Esophagus mucosa (tissue), 1 donor: ENCODE measurements at regions not wholly inside any gene's neighbourhood (a gene's known extent, or its start where the extent isn't known, plus 50 kb on each side); places are given as distances from the start of the nearest gene placed in this dataset.
"Not testable (repeated sequence)": the region's sequence is repeated elsewhere in the genome, so short reads cannot be mapped to it uniquely, and the experiment has no call there.

Experiments used
- ATAC-seq: fragments of 200-7000 bp; cut with Tn5 transposase; one replicate; pipeline ENCODE4 v1.9.1; 2020
- donor health status: DM: yes; HTN: yes; CAD: no.

DNA sequence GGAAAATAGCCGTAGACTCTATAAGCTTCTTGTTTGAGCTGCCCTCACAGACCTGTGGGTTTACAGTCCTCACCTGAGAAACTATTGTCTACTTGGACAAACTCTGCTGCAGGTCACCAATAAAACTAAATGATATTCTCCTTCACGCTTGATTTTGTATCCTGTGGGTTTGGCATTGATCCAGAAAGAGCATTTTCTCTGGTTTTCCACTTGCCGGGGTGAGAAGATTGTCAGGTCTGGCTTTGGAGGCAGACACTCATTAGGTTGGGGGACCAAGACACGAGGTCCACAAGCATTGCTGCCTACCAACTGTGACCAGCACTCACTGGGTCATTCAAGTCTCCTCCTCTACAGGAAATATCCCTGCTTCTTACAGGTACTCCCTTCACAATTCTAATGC, 68.5 kb downstream of the CDC14C start:
- no peak for ATAC-seq

DNA sequence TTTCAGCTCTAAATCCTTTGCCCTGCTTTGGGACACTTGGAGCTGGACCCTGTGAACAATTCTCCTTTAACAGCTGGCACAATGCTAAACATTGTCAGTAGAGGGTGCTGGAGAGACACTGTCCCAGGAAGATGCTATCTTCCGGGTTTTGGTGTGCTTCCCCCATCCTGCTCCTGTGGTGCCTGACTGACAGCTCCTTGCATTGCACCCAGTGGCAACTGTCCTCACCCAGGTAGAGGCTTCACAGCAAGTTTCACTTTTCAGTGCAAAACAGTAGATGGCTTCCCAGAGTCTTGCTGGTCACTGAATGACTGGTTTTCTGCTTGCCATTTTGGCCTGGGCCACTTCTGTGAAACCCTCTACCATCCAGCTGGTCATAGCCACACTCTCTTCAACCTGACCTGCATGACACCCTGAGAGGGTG, 77.3 kb downstream of the CDC14C start:
- ATAC-seq, result peak; percentile 80

DNA sequence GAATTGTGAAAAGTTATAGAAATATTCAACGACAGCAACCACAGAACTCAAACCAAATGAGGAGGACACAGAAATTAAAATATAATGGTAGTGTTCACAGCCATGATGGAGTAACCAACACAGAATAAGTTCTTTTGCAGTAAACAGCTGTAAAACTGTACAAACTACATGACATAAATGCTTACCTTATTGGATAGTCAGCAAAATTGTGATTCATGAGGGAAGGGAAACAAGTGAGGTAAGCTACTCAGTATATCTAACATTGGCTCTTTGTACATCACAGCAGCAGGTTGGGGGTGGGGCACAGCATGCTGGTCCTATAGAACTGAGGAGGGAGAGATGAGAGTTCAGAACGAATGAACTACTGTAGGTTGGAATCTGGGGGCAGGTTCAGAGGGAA, 86.4 kb downstream of the CDC14C start:
- ATAC-seq, result no peak

DNA sequence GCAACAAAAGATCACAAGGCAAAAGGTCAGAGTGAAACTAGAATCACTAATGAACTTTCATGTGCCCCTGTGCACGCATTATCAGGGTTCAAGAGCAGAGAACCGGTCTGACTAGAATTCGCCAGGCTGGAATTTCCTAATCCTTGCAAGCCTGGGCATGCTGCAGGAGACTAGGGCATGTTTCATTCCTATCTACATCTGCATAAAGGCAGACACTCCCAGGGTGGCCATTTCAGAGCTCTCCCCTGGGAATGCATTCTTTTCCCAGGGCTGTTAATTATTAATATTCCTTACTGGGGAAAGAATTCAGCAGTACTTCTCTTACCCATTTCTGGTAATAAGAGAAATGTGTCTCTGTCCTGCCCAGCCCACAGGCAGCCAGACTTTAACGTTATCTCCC, 90.5 kb downstream of the CDC14C start:
- ATAC-seq, result no peak

DNA sequence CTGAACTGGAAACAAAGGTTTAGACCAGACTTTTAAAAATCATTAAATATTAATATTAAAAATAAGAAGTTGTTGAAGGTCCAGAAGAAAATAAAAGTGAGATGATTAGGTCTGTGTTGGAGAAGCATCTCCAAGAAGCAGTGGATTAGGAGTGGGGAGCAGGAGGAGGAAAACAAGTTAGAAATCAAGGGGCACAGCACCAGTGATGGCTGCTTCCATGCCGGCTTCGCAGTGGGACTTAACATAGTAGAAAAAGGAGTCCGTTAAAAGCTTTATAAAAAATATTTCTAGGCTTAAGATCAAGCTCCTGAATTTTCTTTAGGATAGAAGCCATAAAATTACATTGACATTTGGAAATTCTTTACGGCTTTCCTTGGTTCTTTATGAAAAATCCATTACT, 95.8 kb downstream of the CDC14C start:
- no peak for ATAC-seq

DNA sequence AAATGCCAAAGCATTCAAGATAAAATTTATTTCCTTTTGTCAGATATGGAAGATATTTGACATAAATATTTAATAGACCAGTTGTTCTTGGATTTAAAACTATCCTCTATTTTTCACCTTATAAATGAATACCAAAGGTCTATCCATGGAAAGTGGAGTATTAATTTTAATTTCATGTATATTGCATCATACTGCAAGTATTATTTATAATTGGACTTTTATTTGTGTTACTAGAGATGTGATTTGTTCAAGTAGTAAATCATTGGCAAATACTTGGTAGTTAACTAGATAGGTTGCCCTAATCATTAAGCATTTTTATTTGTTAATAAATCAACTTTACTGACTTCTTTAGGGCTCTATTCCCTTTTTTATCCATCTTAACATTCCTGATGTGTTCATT, 98.1 kb downstream of the CDC14C start:
- no peak for ATAC-seq

DNA sequence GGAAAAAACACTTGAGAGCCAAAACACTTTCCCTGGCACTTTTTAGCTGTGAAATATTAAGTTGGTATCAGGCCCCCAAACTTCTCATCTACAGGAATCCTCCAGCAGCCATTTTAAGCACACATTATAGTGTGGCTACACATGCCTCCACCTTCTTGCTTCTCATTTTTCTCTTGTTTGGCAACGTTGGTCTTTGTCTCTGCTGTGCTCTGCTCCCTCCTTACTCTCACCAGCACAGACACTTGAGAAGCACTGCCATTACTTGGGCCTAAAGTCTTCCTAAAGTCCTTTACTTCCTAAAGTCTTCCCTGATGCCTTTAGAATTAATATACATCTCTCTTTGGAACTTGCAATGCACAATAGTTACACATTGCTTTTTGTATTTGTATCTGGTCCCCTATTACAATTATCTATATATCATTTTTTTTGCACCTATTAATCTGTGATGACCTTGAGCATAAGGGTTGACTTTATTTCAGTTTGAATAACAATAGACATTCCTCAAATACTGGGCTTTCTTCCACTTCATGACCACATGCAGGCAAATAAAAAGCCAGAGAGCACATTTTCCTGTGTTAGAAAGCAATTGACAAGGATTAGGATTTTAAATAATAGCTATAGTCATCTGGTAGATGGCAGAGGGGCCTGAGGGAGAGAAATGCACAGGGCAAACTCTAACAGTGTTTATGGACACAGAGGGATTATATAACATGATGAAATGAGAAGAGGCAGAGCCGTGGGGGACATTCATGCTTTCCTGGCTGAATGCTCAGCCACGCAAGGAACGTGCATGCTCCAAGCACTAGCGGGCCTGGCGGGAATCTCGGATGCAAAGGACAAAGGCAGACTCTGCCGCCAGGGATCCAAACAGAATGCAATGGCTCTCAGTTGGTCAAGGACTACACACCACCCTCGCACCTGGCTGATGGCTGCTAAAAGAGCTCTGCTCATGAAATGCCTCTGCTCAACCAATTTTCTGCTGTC, 99.3 kb downstream of the CDC14C start:
- ATAC-seq, result no peak

DNA sequence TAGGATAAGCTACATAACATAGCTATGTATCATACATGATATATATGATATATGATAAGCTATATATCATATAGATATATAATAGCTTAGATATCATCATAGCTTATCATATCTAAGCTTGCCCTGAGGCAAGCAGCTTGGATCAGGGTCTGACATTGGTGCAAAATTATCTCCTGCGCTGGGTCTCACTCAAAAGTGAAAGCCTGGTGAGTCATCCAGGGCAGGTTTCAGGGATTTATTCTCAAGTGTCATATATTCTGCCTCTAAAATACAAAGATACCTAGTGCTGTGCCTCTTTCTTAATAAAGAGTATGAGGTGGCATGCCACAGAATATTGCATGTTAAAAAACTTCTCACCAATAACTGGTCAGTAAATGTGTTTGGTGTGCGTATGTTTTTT, 105.9 kb downstream of the CDC14C start:
- ATAC-seq, result no peak

DNA sequence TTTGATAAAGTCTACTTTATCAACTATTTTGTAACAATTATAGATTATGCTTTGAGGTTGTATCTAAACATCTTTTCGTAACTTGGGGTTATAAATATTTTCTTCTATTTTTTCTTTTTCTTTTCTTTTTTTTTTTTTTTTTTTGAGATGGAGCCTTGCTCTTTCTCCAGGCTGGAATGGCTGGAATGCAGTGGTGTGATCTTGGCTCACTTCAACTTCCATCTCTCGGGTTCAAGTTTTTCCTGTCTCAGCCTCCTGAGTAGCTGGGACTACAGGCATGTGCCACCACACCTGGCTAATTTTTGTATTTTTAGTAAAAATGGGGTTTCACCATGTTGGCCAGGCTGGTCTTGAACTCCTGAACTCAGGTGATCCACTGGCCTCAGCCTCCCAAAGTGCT, 108.8 kb downstream of the CDC14C start:
- ATAC-seq, result not testable (repeated sequence)

DNA sequence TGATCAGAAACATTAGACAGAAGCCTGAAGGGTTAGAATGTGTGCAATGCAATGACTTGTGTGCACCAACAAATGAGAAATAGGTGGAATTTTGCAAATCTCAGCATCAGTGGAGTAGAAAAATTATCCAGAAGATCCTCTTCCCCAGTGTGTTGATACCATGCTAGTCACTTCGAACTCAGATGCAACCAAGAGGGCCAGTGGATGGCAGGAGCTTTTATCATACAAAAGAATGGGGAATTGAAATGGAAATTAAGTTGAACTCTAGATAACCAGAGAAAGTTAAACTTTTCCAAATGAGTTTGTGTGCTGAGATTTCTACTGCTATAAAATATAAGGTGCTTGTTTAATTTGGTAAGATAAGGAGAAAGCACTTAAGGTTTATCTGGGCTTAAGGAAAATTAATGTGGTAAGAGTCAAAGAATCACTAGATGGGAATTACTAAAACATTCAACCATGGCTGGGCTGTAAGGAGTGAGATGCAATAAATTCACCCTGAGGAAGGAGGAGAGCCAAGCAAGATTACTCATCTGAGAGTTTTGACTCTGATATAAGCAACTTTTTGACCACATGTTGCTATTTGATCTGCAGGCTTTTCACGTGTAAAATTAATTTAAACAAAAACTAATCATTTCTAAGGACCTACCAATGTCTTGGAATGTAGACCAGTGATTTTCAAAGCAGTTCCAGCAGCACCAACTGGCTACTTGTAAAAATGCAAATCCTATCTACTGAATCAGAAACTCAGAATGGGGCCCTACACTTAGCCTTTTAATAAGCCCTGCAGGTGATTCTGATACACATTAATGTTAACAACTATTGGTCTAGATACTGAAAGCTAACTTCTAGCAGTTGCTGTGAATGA, 113.2 kb downstream of the CDC14C start:
- no peak for ATAC-seq

DNA sequence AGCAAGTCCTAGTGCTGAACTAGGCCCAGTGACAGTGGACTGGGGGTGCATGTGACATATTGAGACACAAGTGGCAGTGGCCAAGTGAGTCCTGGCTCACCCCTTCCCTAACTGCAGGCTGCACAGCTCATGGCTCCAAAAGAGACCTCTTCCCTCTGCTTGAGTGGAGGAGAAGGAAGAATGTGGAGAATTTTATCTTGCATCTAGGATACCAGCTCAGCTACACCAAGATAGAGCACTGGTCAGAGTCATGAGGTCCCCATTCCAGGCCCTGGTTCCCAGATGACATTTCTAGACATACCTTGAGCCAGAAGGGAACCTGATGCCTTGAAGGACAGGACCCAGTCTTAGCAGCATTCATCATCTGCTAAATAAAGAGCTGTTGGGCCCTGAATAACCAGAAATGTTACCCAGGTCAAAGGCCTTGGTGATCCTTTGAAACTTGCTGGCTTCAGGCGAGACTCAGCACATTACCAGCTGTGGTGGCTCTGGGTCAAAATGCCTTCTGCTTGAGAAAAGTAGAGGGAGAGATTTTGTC, 114.5 kb downstream of the CDC14C start:
- no peak for ATAC-seq

DNA sequence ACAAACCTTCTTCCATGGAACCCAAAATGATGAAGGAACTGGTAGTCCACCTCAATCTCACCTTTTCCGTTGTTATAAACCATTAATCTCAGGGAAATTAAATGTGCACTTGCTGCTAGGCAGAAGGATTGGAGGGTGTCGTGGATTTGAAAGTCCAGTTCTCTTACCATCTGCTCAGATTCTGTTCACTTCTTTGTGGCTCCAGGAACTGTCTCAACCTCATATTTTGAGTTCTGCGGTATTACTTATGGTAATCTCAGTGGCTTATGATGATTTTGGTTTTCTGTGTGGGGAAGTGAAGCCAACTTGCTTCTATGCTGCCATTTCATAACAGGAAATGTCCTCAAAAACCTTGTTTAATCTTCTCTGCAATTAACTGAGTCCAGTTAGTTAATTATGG, 136.4 kb downstream of the CDC14C start:
- no peak for ATAC-seq

DNA sequence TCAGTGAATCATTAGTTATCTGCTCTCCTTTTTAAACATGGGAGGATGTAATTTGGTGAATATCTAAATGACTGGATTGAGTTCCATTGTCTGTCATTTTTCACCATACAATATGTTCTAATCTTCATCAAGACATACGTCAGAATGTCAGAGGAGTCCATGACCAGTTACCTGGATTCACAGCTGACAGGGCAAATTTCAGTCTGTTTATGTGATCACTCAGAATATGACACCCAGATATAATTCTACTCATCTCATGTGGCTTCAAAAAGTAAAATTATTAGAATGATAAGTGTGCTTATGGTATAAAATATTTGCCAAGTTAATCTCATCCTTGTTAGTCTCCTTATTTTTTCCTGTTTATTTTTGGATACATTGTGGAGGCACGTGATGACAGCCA, 150.2 kb downstream of the CDC14C start:
- ATAC-seq, result no peak

DNA sequence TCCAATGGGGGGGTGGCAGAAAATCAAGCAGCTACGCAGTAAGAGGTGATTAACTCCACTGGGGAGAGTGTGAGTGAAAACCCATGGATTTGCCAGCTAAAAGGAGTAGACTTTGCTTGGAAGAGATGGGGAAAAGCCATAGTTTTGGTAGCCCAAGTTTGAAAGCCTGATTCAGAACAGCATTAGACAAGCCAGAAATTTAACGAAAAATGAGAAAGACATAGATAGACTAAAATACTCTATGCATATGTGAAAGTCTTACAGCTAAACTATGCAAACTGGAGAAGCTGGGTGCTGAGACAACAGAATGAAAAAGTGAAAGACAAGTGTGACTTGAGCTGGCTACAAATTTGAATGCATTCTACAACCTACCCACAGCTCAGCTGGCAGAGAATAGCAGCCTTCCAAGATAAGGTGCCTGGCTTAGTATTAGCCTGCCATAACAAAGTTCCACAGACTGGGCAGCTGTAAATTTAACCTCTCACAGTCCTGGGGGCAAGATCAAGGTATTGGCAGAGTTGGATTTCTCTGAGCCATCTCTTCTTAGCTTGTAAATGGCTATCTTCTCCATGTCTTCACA, 156.6 kb downstream of the CDC14C start:
- no peak for ATAC-seq

DNA sequence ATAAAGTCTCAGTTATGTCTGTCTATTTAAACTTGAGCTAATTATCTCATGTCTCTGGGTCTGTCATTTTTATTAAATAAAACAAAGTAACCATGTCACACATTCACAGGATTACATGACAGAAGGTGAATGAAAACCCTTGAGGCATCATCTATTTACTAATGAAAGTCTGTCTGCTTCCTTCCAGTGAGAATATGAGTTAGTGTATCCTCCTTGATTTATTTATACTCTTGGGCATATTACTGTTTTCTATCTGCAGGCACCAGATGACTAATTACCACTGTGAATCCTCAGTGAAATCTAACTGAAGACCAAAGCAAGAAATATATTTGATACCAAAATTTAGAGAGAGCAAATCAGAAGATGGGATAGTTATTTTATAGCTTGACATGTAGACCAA, 163.7 kb downstream of the CDC14C start:
- ATAC-seq, result no peak

DNA sequence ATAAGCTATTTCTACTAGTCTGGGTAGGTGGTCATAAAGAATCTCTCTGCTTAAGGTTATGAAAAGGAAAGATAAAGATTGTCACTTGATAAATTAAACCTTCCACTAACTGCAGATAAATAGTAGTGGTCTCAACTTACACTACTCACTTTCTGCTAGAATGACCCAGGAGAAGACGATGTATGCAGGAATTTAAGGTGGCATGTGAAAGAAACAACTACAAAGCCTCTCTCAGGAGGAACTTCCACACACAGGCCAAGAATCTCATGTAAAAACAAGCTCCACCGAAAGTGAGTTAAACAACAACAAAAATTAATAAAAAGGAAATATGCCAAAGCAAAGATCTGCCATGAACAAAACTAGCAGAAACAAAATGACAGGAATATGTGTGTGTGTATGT, 165.4 kb downstream of the CDC14C start:
- ATAC-seq, result no peak

DNA sequence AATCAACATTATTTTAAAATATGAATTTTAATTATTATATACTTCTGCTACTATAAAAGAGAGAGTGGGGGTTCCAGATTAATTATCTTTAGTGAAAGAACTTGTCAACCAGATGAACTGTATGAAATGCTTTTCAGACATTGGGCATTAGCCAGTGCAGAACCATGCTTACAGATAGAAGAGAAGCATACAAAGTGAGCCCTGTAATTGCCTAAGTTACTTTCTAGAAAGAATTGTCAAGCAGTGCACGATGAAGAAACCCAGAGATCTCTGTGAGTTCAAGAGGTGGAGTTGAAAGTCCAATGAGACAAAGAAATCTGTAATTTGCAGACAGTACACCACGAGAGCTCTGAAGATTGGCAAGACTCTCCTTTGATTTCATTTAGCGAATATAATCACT, 166.7 kb downstream of the CDC14C start:
- no peak for ATAC-seq

DNA sequence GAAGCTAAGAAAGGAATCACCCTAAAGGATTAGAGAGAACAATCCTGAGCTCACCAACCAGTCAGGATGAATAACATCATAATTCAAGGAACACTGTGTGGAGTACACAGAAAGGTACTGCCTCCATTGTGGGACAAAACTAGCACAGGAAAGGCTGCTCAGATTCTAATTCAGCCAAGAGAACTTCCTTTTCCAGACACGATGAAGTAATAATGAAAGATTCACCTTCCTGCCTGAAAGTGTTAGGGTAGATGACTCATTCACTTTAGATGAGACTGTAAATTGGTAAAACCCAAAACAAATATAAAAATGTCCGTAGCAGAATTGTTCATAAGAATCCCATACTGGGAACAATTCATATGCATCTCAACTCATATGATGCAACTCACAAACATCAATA, 167.2 kb downstream of the CDC14C start:
- ATAC-seq, result no peak

DNA sequence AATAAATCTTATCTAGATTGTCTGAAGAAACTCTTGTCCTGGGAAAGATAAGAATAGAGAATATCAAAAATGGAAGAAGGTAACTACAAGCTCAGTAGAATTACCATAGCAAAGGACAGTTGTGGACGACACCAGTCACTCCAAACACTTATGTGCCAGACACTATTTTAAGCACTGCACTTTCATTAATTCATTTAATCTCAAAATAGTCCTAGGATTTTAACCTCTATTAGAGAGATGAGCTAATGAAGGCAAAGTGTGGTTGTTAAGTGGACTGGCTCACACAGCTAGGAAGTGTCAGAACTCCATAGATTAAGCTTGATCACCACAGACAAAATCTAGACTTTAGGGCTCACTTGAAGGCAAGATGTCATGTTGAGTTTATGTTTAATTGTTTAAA, 168.9 kb downstream of the CDC14C start:
- no peak for ATAC-seq

DNA sequence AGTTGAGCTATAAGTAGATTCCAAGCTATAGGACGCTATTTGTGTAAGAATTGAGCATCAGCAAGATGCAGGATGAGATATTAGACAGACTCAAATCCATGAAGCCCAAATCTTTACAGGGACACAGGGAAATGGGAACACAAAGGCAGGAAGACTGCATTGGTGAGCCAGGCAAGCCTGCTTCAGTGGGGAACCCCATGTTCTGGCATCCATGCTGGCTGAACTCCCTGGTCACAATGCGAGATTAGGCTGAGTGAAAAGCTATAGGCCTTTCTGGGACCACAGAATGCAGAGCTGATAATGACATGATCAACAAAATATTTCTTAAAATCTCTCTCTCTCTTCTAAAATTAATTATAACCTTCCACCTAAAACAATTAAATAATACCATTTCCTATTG, 170.5 kb downstream of the CDC14C start:
- ATAC-seq, result no peak

DNA sequence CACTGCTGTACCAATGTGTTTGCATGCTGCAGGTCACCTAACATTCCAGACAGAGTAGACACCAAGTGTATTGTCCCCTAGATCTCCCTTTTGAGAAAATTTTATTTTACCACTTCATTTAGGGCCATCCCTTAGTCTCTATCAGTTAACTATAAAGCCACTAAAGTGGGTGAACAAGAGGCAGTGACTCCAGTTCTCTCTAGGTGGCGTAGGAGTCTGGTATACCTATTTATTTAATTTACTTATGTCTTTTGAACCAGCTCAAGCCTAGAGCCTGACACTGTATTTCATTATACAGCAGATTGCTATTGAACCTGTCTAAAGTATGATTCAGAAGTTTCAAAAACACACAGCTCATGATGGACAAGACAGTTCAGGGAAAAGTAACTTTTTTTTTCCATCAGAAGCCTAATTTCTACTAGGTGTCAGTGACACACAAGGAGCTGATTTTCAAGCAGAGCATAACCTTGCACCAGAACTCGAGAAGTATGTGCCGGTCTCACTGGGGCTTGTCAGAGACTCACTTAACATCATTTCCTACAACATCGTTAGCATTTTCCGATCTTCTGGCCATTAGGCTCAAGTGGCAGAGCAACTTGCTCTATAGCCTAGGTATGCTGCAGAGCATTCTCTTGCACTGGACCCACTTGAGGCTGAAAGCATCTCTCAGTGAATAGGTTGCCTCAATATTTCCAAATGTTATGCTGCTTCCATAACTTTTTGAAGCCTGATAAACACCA, 175.4 kb downstream of the CDC14C start:
- peak; percentile 23 for ATAC-seq
